B cell (primary cell): ENCODE measurements at regions not wholly inside any gene's neighbourhood (a gene's known extent, or its start where the extent isn't known, plus 50 kb on each side); places are given as distances from the start of the nearest gene placed in this dataset.

Source experiments
- CTCF ChIP-seq: fragments of 200-600 bp; IDR thresholded peaks from one replicate; pipeline ENCODE4 v1.8.0; 2022; ENCODE audit warnings: antibody characterized with exemption, mild to moderate bottlenecking
- EZH2 ChIP-seq: IDR thresholded peaks from 2 replicates; pipeline ENCODE4 v1.6.1; 2012; ENCODE audit warnings: borderline replicate concordance, low read depth, mild to moderate bottlenecking, moderate library complexity, low read length; ENCODE audit not compliant: insufficient read depth, poor library complexity, severe bottlenecking

DNA sequence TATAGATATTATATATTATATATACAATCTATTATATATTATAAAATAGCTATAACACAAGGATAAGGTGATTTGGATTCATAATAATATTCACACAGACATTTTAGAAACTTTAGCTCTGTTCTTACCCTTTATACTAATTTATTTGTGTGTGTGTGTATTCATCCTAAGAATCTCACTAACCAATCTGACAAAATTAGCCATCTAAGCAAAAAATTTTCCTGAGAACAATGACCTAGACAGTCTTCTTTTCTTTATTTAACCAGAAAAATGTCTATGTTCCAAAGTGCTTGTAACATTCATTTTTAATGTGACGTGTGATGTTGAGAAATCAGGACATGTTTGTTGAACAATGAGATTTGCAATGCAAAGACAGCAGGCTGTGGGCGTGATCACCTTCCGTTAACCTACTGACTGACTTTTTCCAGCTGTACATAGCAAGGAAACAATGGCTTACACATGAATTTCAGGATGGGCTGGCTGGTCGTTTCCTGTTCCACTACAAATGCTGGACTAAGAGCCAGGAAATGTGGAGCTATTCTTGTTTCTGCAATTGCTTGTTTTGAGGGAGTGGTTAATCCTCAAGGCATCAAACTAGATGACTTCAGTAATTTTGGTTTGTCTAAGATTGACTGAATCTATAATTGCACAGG, 634.6 kb upstream of the ARGLU1 start:
- TF ChIP-seq CTCF (no peak), EZH2 (no peak)
